ENCODE measurements at regions not wholly inside any gene's neighbourhood (a gene's known extent, or its start where the extent isn't known, plus 50 kb on each side); places are given as distances from the start of the nearest gene placed in this dataset.

GRCh38 chr21:19683492-19683891 lies 1279.9 kb upstream of the TMPRSS15 start:
- no peak for DNase-seq (ENCODE audit: low spot score)

- DNase-seq (ENCODE audit: low spot score) = no peak
Observed at GRCh38 chr21:19684328-19684727, 1280.7 kb upstream of the TMPRSS15 start.

GRCh38 chr21:19692231-19692630 lies 1288.6 kb upstream of the TMPRSS15 start:
- DNase-seq (ENCODE audit: low spot score) = no peak

- DNase-seq (ENCODE audit: low spot score) = no peak
Observed at GRCh38 chr21:19695796-19696195, 1292.2 kb upstream of the TMPRSS15 start.

- DNase-seq (ENCODE audit: low spot score) = no peak
Observed at GRCh38 chr21:19700476-19700875, 1296.9 kb upstream of the TMPRSS15 start.

- DNase-seq (ENCODE audit: low spot score) = no peak
Observed at GRCh38 chr21:19702726-19703125, 1295.5 kb upstream of the NCAM2 start.

GRCh38 chr21:19704832-19705231 lies 1293.4 kb upstream of the NCAM2 start:
- DNase-seq (ENCODE audit: low spot score) = no peak

GRCh38 chr21:19712441-19712840 lies 1285.8 kb upstream of the NCAM2 start:
- no peak for DNase-seq (ENCODE audit: low spot score)

GRCh38 chr21:19713313-19713712 lies 1284.9 kb upstream of the NCAM2 start:
- no peak for DNase-seq (ENCODE audit: low spot score)

- no peak for DNase-seq (ENCODE audit: low spot score)
Observed at GRCh38 chr21:19724081-19724480, 1274.1 kb upstream of the NCAM2 start.

GRCh38 chr21:19731251-19731650 lies 1267.0 kb upstream of the NCAM2 start:
- DNase-seq (ENCODE audit: low spot score) = no peak

GRCh38 chr21:19759836-19760235 lies 1238.4 kb upstream of the NCAM2 start:
- no peak for DNase-seq (ENCODE audit: low spot score)

- no peak for DNase-seq (ENCODE audit: low spot score)
Observed at GRCh38 chr21:19767546-19767945, 1230.7 kb upstream of the NCAM2 start.

- no peak for DNase-seq (ENCODE audit: low spot score)
Observed at GRCh38 chr21:19771881-19772280, 1226.3 kb upstream of the NCAM2 start.

- no peak for DNase-seq (ENCODE audit: low spot score)
Observed at GRCh38 chr21:19776076-19776475, 1222.1 kb upstream of the NCAM2 start.

GRCh38 chr21:19781881-19782652 lies 1216.1 kb upstream of the NCAM2 start:
- DNase-seq (ENCODE audit: low spot score) = no peak

- no peak for DNase-seq (ENCODE audit: low spot score)
Observed at GRCh38 chr21:19785941-19786340, 1212.3 kb upstream of the NCAM2 start.

GRCh38 chr21:19792004-19792403 lies 1206.2 kb upstream of the NCAM2 start:
- no peak for DNase-seq (ENCODE audit: low spot score)

GRCh38 chr21:19807201-19807600 lies 1191.0 kb upstream of the NCAM2 start:
- DNase-seq (ENCODE audit: low spot score) = no peak

GRCh38 chr21:19810779-19811178 lies 1187.4 kb upstream of the NCAM2 start:
- DNase-seq (ENCODE audit: low spot score) = no peak

GRCh38 chr21:19830446-19830845 lies 1167.8 kb upstream of the NCAM2 start:
- DNase-seq (ENCODE audit: low spot score) = no peak

- no peak for DNase-seq (ENCODE audit: low spot score)
Observed at GRCh38 chr21:19832551-19832950, 1165.7 kb upstream of the NCAM2 start.

GRCh38 chr21:19833082-19833481 lies 1165.1 kb upstream of the NCAM2 start:
- DNase-seq (ENCODE audit: low spot score) = no peak

- DNase-seq (ENCODE audit: low spot score) = no peak
Observed at GRCh38 chr21:19842601-19843000, 1155.6 kb upstream of the NCAM2 start.
